Progenitor cell of endocrine pancreas (in vitro differentiated cells): ENCODE measurements at regions not wholly inside any gene's neighbourhood (a gene's known extent, or its start where the extent isn't known, plus 50 kb on each side); places are given as distances from the start of the nearest gene placed in this dataset.
"Not testable (repeated sequence)": the region's sequence is repeated elsewhere in the genome, so short reads cannot be mapped to it uniquely, and the experiment has no call there.

Experiments
- DNase-seq: peaks from one replicate; pipeline ENCODE4 v3.0.0; 2021; ENCODE audit warnings: low spot score; ENCODE audit not compliant: unreplicated experiment
- H3K27ac Mint-ChIP-seq: 2 replicates; pipeline ENCODE4 v1.8.0; 2021; ENCODE audit warnings: mild to moderate bottlenecking, moderate library complexity, mixed read lengths
- H3K27me3 Mint-ChIP-seq: 2 replicates; pipeline ENCODE4 v1.8.0; 2021; ENCODE audit warnings: mixed read lengths
- H3K36me3 Mint-ChIP-seq: 2 replicates; pipeline ENCODE4 v1.8.0; 2022; ENCODE audit warnings: mixed read lengths; ENCODE audit not compliant: insufficient read depth
- H3K4me1 Mint-ChIP-seq: 2 replicates; pipeline ENCODE4 v1.8.0; 2021; ENCODE audit warnings: low read depth, mixed read lengths
- H3K4me3 Mint-ChIP-seq: 2 replicates; pipeline ENCODE4 v1.8.0; 2021; ENCODE audit warnings: low read depth, mild to moderate bottlenecking, moderate library complexity, mixed read lengths
- H3K9me3 Mint-ChIP-seq: 2 replicates; pipeline ENCODE4 v1.8.0; 2021; ENCODE audit warnings: low read depth, mixed read lengths
- TF ChIP-seq, protein P1 (sequence below): fragments of 200-600 bp; sonication (generic); IDR thresholded peaks from one replicate; pipeline ENCODE4 v1.5.0; 2021; ENCODE audit warnings: antibody characterized with exemption, mild to moderate bottlenecking; ENCODE audit not compliant: unreplicated experiment

GRCh38 chr13:19123502-19123901 is 58.1 kb downstream of the TUBA3C start:
- DNase-seq, result no peak
- Mint-ChIP-seq H3K9me3 (peaks cover 64% of the 10 kb centered on the region), H3K27me3 (no peaks in the 10 kb centered on the region), H3K4me3 (no peak overlapping the region), H3K4me1 (no peaks in the 10 kb centered on the region), H3K27ac (no peak overlapping the region), H3K36me3 (peaks cover 4% of the 10 kb centered on the region)
- TF ChIP-seq, protein P1, sequence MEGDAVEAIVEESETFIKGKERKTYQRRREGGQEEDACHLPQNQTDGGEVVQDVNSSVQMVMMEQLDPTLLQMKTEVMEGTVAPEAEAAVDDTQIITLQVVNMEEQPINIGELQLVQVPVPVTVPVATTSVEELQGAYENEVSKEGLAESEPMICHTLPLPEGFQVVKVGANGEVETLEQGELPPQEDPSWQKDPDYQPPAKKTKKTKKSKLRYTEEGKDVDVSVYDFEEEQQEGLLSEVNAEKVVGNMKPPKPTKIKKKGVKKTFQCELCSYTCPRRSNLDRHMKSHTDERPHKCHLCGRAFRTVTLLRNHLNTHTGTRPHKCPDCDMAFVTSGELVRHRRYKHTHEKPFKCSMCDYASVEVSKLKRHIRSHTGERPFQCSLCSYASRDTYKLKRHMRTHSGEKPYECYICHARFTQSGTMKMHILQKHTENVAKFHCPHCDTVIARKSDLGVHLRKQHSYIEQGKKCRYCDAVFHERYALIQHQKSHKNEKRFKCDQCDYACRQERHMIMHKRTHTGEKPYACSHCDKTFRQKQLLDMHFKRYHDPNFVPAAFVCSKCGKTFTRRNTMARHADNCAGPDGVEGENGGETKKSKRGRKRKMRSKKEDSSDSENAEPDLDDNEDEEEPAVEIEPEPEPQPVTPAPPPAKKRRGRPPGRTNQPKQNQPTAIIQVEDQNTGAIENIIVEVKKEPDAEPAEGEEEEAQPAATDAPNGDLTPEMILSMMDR, result no peak

- Mint-ChIP-seq H3K36me3 (no peaks in the 10 kb centered on the region), H3K27ac (no peak overlapping the region), H3K9me3 (peaks cover 60% of the 10 kb centered on the region), H3K4me3 (no peak overlapping the region), H3K27me3 (no peaks in the 10 kb centered on the region), H3K4me1 (no peaks in the 10 kb centered on the region)
- TF ChIP-seq, protein P1, result no peak
- DNase-seq, result no peak
Observed at GRCh38 chr13:19117913-19118739, 63.5 kb downstream of the TUBA3C start.

GRCh38 chr13:19109225-19109624 is 72.4 kb downstream of the TUBA3C start:
- not testable (repeated sequence) for H3K4me1 Mint-ChIP-seq, H3K27me3 Mint-ChIP-seq, H3K4me3 Mint-ChIP-seq, H3K36me3 Mint-ChIP-seq, H3K27ac Mint-ChIP-seq, DNase-seq
- peaks cover 21% of the 10 kb centered on the region for H3K9me3 Mint-ChIP-seq

DNA sequence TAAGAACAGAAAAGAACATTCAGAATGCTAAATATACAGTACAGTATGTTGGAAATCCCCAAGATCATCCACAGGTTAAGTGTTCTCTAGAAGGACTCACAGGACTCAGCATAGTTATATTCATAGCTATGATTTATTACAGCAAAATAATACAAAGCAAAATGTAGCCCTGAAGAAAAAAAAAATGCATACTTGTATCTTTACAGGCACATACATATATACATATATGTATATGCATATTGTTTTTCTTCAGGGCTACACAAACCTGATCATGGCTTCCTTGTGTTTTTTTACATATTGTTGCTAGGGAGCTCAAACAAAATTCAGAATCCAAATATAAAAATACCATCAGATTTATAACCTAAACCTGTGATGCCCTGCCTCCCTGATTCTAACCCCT is 78.5 kb downstream of the TUBA3C start:
- H3K9me3 Mint-ChIP-seq, result peaks cover 31% of the 10 kb centered on the region
- H3K36me3 Mint-ChIP-seq, result no peaks in the 10 kb centered on the region
- no peaks in the 10 kb centered on the region for H3K27me3 Mint-ChIP-seq
- no peak for DNase-seq
- TF ChIP-seq, protein P1, result no peak
- H3K4me3 Mint-ChIP-seq, result no peak overlapping the region
- H3K4me1 Mint-ChIP-seq, result no peaks in the 10 kb centered on the region
- no peak overlapping the region for H3K27ac Mint-ChIP-seq

- Mint-ChIP-seq H3K36me3 (peaks cover 1% of the 10 kb centered on the region), H3K4me3 (no peak overlapping the region), H3K27ac (no peak overlapping the region), H3K4me1 (no peaks in the 10 kb centered on the region), H3K27me3 (no peaks in the 10 kb centered on the region), H3K9me3 (peaks cover 40% of the 10 kb centered on the region)
- no peak for DNase-seq
- TF ChIP-seq, protein P1, result no peak
Observed at GRCh38 chr13:19093369-19093768, 88.3 kb downstream of the TUBA3C start.

- H3K36me3 Mint-ChIP-seq, result peaks cover 6% of the 10 kb centered on the region
- no peaks in the 10 kb centered on the region for H3K4me1 Mint-ChIP-seq
- no peak for DNase-seq
- TF ChIP-seq, protein P1, result no peak
- no peaks in the 10 kb centered on the region for H3K27me3 Mint-ChIP-seq
- H3K27ac Mint-ChIP-seq, result no peak overlapping the region
- no peak overlapping the region for H3K4me3 Mint-ChIP-seq
- H3K9me3 Mint-ChIP-seq, result peaks cover 36% of the 10 kb centered on the region
Observed at GRCh38 chr13:19090495-19090894, 91.1 kb downstream of the TUBA3C start.
